ENCODE measurements at regions not wholly inside any gene's neighbourhood (a gene's known extent, or its start where the extent isn't known, plus 50 kb on each side); places are given as distances from the start of the nearest gene placed in this dataset.

- TF ChIP-seq CTCF (IDR thresholded peaks at IDR 0.05) (no peak), EP300 (IDR thresholded peaks at IDR 0.05) (no peak), POLR2AphosphoS5 (IDR thresholded peaks at IDR 0.05) (peak in 2 of 4 donors; percentile 25 to 41), POLR2A (IDR thresholded peaks at IDR 0.05) (no peak)
These were observed 332.9 kb upstream of the TGFBR2 start for GRCh38 chr3:30273304-30274072.

Measured in sigmoid colon (tissue), 4 donors.